ENCODE measurements at regions not wholly inside any gene's neighbourhood (a gene's known extent, or its start where the extent isn't known, plus 50 kb on each side); places are given as distances from the start of the nearest gene placed in this dataset.

GRCh38 chr15:88739541-88739940 lies 63.7 kb upstream of the ACAN start:
- FAIRE-seq (no peak), DNase-seq (no peak)
- Histone ChIP-seq H3K9ac (ENCODE audit: low read length in 3 of 3) (no peak overlapping the region), H3K36me3 (ENCODE audit: control insufficient read depth in 2 of 3, insufficient read depth in 3 of 3, low read length in 3 of 3) (no peaks in the 10 kb centered on the region), H3K27ac (ENCODE audit: low read depth in 2 of 2, low read length in 2 of 2) (no peak overlapping the region), H3K4me3 (ENCODE audit: low read length in 3 of 3) (no peak overlapping the region), H3K27me3 (ENCODE audit: control insufficient read depth, insufficient read depth, low read length) (no peaks in the 10 kb centered on the region), H3K4me1 (ENCODE audit: control insufficient read depth in 2 of 3, insufficient read depth in 2 of 3, low read depth in 1 of 3, low read length in 3 of 3) (no peaks in the 10 kb centered on the region), H3K9me3 (ENCODE audit: control insufficient read depth in 2 of 3, insufficient read depth in 1 of 3, low read length in 3 of 3) (no peaks in the 10 kb centered on the region)
- intact Hi-C loops (cut with DNase I) = no loop called here
- TF ChIP-seq CTCF (IDR thresholded peaks at IDR 0.05; ENCODE audit: borderline replicate concordance, extremely low read depth, insufficient read depth) = no peak

GRCh38 chr15:88740356-88740755 lies 62.9 kb upstream of the ACAN start:
- Histone ChIP-seq H3K27me3 (ENCODE audit: control insufficient read depth, insufficient read depth, low read length) (no peaks in the 10 kb centered on the region), H3K36me3 (ENCODE audit: control insufficient read depth in 2 of 3, insufficient read depth in 3 of 3, low read length in 3 of 3) (no peaks in the 10 kb centered on the region), H3K9ac (ENCODE audit: low read length in 3 of 3) (no peak overlapping the region), H3K4me1 (ENCODE audit: control insufficient read depth in 2 of 3, insufficient read depth in 2 of 3, low read depth in 1 of 3, low read length in 3 of 3) (no peaks in the 10 kb centered on the region), H3K27ac (ENCODE audit: low read depth in 2 of 2, low read length in 2 of 2) (no peak overlapping the region), H3K4me3 (ENCODE audit: low read length in 3 of 3) (no peak overlapping the region), H3K9me3 (ENCODE audit: control insufficient read depth in 2 of 3, insufficient read depth in 1 of 3, low read length in 3 of 3) (no peaks in the 10 kb centered on the region)
- no peak for TF ChIP-seq CTCF (IDR thresholded peaks at IDR 0.05; ENCODE audit: borderline replicate concordance, extremely low read depth, insufficient read depth)
- FAIRE-seq (no peak), DNase-seq (no peak)
- intact Hi-C loops (cut with DNase I) = no loop called here

GRCh38 chr15:88741046-88741445 lies 62.2 kb upstream of the ACAN start:
- H3K4me3 ChIP-seq (ENCODE audit: low read length in 3 of 3) = no peak overlapping the region
- H3K27me3 ChIP-seq (ENCODE audit: control insufficient read depth, insufficient read depth, low read length) = no peaks in the 10 kb centered on the region
- no peak overlapping the region for H3K27ac ChIP-seq (ENCODE audit: low read depth in 2 of 2, low read length in 2 of 2)
- FAIRE-seq (no peak), DNase-seq (no peak)
- H3K9me3 ChIP-seq (ENCODE audit: control insufficient read depth in 2 of 3, insufficient read depth in 1 of 3, low read length in 3 of 3) = no peaks in the 10 kb centered on the region
- no peaks in the 10 kb centered on the region for H3K36me3 ChIP-seq (ENCODE audit: control insufficient read depth in 2 of 3, insufficient read depth in 3 of 3, low read length in 3 of 3)
- intact Hi-C loops (cut with DNase I) = no loop called here
- TF ChIP-seq CTCF (IDR thresholded peaks at IDR 0.05; ENCODE audit: borderline replicate concordance, extremely low read depth, insufficient read depth) = no peak
- no peak overlapping the region for H3K9ac ChIP-seq (ENCODE audit: low read length in 3 of 3)
- no peaks in the 10 kb centered on the region for H3K4me1 ChIP-seq (ENCODE audit: control insufficient read depth in 2 of 3, insufficient read depth in 2 of 3, low read depth in 1 of 3, low read length in 3 of 3)

GRCh38 chr15:88741671-88742070 lies 61.6 kb upstream of the ACAN start:
- no peaks in the 10 kb centered on the region for H3K9me3 ChIP-seq (ENCODE audit: control insufficient read depth in 2 of 3, insufficient read depth in 1 of 3, low read length in 3 of 3)
- H3K36me3 ChIP-seq (ENCODE audit: control insufficient read depth in 2 of 3, insufficient read depth in 3 of 3, low read length in 3 of 3) = no peaks in the 10 kb centered on the region
- no peaks in the 10 kb centered on the region for H3K27me3 ChIP-seq (ENCODE audit: control insufficient read depth, insufficient read depth, low read length)
- H3K4me1 ChIP-seq (ENCODE audit: control insufficient read depth in 2 of 3, insufficient read depth in 2 of 3, low read depth in 1 of 3, low read length in 3 of 3) = no peaks in the 10 kb centered on the region
- TF ChIP-seq CTCF (IDR thresholded peaks at IDR 0.05; ENCODE audit: borderline replicate concordance, extremely low read depth, insufficient read depth) = no peak
- H3K4me3 ChIP-seq (ENCODE audit: low read length in 3 of 3) = no peak overlapping the region
- no peak overlapping the region for H3K9ac ChIP-seq (ENCODE audit: low read length in 3 of 3)
- FAIRE-seq (no peak), DNase-seq (no peak)
- no peak overlapping the region for H3K27ac ChIP-seq (ENCODE audit: low read depth in 2 of 2, low read length in 2 of 2)
- intact Hi-C loops (cut with DNase I) = no loop called here

All from kidney (tissue), 13 donors.